Fibroblast of skin of scalp (primary cell): ENCODE measurements at regions not wholly inside any gene's neighbourhood (a gene's known extent, or its start where the extent isn't known, plus 50 kb on each side); places are given as distances from the start of the nearest gene placed in this dataset.

Experiments
- DNase-seq: peaks from one replicate; pipeline ENCODE4 v3.0.0-alpha.2; 2013

- DNase-seq: no peak
Observed at GRCh38 chr6:55696501-55696900, 117.5 kb upstream of the HMGCLL1 start.

GRCh38 chr6:55696041-55696440 is 117.0 kb upstream of the HMGCLL1 start:
- DNase-seq: no peak

- no peak for DNase-seq
Observed at GRCh38 chr6:55694759-55695158, 115.8 kb upstream of the HMGCLL1 start.

DNA sequence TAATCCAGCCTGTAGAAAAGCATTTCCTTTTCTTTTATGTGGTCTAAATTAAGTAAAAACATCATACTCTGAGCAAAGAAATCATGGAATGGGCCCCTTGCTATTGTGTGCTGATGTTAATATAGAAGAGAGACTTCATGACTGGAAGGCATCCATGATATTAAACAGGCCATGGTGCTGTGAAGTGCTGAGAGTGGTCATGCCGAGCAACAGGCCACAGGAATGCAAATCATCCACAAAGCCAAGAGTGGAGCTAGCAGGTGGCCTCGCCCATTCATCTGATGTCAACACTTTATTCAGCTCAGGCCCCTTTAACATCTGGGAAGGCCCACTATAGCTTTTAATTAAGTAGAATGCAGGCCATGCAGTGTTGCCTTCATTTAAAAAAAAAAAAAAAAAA is 115.2 kb upstream of the HMGCLL1 start:
- peak; percentile 73 for DNase-seq

- no peak for DNase-seq
Observed at GRCh38 chr6:55679503-55679902, 100.5 kb upstream of the HMGCLL1 start.

- DNase-seq: peak; percentile 23
Observed at GRCh38 chr6:55678330-55679224, 99.6 kb upstream of the HMGCLL1 start.

- DNase-seq: no peak
Observed at GRCh38 chr6:55676736-55677135, 97.7 kb upstream of the HMGCLL1 start.

DNA sequence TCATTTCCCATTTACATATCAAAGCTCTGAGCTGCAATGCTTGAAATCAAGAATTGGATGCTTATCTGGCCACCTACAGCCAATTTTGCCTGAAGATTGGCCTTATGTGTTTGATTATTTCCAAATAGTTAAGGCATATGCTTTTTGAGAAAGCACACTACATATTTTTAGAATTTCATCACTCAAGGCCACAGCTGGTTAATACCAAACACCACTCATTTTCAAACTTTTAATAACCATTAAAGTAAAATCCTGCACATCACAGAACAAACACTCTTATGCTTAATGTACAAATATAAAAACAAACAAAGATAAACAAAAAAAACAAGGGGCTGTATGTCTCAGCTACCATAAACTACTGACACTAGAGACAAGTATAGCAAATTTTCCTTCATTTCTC is 96.9 kb upstream of the HMGCLL1 start:
- no peak for DNase-seq

DNA sequence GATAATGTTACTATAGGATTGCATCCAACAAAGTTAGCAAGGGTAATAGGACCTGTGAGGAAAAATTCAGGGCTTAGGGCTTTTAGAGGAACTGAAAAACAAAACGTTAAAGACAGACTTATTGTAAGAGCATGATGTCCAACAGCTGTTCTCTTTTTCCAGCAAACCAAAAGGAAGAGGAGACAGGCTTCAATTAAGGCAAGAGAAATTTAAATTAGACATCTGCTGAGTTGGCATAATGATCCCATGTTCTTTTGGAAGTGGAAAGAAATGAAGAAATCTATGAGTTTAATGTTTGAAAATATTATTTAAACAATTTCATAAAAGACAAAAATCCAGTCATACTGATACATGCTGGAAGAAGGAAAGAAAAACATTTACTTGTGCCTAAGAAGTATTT is 95.7 kb upstream of the HMGCLL1 start:
- no peak for DNase-seq

DNA sequence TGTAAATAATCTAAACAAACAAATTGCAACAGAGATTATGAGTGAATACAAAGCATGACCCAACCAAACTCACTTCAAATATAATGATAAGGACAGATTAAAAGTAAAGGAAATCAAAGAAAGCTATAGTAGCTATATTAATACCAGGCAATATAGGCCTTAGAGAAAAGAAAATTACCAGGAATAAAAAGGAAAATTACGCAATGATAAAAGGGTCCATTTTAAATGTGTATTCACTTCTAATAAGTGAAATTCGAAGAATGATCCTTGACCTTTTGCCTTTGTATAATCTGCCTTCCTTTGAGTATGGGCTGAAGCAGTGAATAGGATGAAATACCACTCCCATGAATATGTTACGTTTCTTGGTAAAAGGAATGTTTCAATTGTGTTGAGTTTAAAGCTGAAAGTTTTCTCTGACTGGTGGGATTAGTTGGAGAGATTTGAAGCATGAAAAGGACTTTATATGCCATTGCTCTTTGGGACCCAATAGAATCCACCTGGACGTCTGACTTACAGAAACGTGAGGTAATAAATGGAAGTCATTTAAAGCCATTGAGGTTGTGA is 91.9 kb upstream of the HMGCLL1 start:
- DNase-seq: no peak

GRCh38 chr6:55669028-55669427 is 90.0 kb upstream of the HMGCLL1 start:
- no peak for DNase-seq

- DNase-seq: peak; percentile 3
Observed at GRCh38 chr6:55668591-55668990, 89.6 kb upstream of the HMGCLL1 start.

DNA sequence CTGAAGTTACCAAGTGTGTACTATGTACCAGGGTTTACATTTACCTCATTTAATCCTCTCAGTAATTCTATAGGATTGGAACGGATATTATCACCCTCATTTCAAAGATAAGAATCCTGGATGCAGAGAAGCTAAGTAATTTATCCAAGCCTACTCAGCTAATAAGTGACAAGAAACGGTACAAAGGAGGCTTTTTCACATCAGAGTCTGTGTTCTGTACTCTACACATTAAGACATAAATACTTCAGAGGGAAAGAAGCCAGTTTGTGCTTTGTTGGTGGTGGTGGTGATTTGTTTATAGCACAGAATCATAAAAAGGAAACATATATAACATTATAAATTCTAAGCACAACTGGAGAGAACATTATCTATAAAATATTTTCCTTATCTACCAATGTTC is 88.3 kb upstream of the HMGCLL1 start:
- no peak for DNase-seq

GRCh38 chr6:55666606-55667225 is 87.7 kb upstream of the HMGCLL1 start:
- no peak for DNase-seq

- no peak for DNase-seq
Observed at GRCh38 chr6:55666037-55666436, 87.0 kb upstream of the HMGCLL1 start.

DNA sequence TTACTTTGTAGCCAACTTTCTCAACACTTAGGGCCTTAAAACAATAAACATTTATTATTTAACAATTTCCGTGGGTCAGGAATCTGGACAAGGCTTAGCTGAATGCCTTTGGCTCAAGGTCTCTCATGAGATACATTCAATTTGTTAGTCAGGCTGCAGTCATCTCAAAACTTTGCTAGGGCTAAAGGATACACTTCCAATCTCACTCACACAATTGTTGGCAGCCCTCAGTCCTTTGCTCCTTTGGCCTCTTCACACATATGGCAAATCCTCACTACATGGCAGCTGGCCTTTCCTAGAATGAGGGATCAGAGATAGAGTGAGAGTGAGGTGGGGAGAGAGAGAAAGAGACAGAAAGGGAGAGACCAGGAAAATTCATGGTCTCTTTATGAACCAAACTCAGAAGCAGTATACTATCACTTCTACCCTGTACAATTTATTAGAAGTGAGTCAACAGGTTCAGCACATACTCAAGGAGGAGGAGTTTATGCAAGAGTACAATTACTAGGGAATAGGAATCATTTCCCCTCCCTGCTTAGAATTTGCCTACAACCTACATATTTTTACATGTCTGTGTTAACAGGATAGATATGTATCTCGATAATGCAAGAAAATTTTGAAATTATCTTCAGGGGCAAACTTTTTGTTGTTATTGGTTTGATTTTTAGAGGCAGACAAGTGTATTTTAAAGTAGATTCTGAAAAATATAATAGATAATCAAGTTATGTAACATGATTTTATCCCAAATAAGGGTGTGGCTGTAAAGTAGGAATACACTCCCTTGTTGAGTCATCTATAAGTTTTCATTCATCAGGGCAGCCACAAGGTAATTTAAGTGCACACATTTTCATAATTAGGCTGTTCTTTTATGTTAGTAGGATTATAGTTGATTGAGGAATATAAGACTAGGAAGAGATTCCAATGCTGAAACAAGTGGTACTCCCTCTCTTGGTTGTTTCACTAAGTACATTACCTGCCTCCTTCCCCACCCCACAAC is 85.9 kb upstream of the HMGCLL1 start:
- no peak for DNase-seq

GRCh38 chr6:55663914-55664313 is 84.9 kb upstream of the HMGCLL1 start:
- no peak for DNase-seq

- peak; percentile 17 for DNase-seq
Observed at GRCh38 chr6:55659304-55659703, 80.3 kb upstream of the HMGCLL1 start.

GRCh38 chr6:55654445-55654844 is 75.5 kb upstream of the HMGCLL1 start:
- DNase-seq: no peak

- DNase-seq: no peak
Observed at GRCh38 chr6:55652429-55652828, 73.4 kb upstream of the HMGCLL1 start.

GRCh38 chr6:55651015-55651414 is 72.0 kb upstream of the HMGCLL1 start:
- no peak for DNase-seq

GRCh38 chr6:55643861-55644260 is 64.9 kb upstream of the HMGCLL1 start:
- peak; percentile 30 for DNase-seq

DNA sequence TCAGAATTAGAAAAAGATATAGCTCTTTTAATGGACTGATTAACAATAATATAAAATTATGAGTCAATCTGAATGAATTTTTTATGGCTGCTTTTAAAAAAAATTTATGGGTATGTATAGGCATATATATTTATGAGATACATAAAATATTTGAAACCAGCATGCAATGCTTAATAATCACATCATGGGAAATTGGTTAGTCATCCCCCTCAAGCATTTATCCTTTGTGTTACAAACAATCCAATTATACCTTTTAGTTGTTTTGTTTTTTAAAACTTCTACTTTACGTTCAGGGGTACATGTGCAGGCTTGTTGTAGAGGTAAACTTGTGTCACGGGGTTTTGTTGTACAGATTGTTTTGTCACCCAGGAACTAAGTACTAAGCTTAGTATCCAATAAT is 63.4 kb upstream of the HMGCLL1 start:
- no peak for DNase-seq
